Panc1 (cell line): ENCODE measurements at regions not wholly inside any gene's neighbourhood (a gene's known extent, or its start where the extent isn't known, plus 50 kb on each side); places are given as distances from the start of the nearest gene placed in this dataset.

Experiments used
- POLR2AphosphoS5 ChIP-seq: IDR thresholded peaks from 2 replicates; pipeline ENCODE4 v1.6.1; 2012; ENCODE audit warnings: mild to moderate bottlenecking, low read depth, low read length, moderate library complexity
- SIN3A ChIP-seq: IDR thresholded peaks from 2 replicates; pipeline ENCODE4 v1.6.1; 2012; ENCODE audit warnings: low read depth, mild to moderate bottlenecking, low read length, moderate library complexity, borderline replicate concordance; ENCODE audit not compliant: insufficient read depth
- TCF7L2 ChIP-seq: IDR thresholded peaks from 2 replicates; pipeline ENCODE4 v1.6.1; 2011; ENCODE audit warnings: mild to moderate bottlenecking, low read depth, low read length, inconsistent platforms
- TF ChIP-seq, protein P1 (sequence below): fragments of 450-650 bp; IDR thresholded peaks from 2 replicates; pipeline ENCODE4 v1.5.1; 2017; ENCODE audit warnings: mild to moderate bottlenecking
- TF ChIP-seq, protein P2 (sequence below), 2 experiments: IDR thresholded peaks; 2 replicates each; pipeline ENCODE4 v1.6.1; 2011 to 2012; ENCODE audit warnings: low read depth in 2 of 2, control low read depth in 1 of 2, low read length in 1 of 2, mild to moderate bottlenecking in 1 of 2, moderate library complexity in 1 of 2; ENCODE audit not compliant: insufficient read depth in 1 of 2

DNA sequence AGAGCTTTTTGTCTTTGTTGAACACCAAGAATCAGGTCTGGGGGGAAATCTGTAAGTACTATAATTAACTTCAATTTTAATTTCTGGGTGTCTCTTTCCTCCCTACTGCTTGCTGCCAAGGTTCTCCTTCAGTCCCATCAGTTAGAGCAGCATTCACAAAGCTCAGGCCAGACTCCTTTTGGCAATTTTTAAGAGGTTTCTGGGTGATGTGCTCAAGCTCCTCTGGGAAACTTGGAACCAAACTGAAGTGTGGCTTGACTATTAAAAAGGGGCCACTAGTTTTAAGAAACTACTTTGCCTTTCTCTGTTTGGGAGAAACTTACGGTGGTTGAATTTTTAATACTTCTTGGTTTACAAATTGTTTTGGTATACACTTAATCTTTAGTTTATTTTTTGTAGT is 227.7 kb upstream of the SOX2 start:
- TF ChIP-seq, protein P1, sequence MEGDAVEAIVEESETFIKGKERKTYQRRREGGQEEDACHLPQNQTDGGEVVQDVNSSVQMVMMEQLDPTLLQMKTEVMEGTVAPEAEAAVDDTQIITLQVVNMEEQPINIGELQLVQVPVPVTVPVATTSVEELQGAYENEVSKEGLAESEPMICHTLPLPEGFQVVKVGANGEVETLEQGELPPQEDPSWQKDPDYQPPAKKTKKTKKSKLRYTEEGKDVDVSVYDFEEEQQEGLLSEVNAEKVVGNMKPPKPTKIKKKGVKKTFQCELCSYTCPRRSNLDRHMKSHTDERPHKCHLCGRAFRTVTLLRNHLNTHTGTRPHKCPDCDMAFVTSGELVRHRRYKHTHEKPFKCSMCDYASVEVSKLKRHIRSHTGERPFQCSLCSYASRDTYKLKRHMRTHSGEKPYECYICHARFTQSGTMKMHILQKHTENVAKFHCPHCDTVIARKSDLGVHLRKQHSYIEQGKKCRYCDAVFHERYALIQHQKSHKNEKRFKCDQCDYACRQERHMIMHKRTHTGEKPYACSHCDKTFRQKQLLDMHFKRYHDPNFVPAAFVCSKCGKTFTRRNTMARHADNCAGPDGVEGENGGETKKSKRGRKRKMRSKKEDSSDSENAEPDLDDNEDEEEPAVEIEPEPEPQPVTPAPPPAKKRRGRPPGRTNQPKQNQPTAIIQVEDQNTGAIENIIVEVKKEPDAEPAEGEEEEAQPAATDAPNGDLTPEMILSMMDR = no peak
- TF ChIP-seq SIN3A (no peak), POLR2AphosphoS5 (no peak), TCF7L2 (no peak)
- TF ChIP-seq, protein P2, sequence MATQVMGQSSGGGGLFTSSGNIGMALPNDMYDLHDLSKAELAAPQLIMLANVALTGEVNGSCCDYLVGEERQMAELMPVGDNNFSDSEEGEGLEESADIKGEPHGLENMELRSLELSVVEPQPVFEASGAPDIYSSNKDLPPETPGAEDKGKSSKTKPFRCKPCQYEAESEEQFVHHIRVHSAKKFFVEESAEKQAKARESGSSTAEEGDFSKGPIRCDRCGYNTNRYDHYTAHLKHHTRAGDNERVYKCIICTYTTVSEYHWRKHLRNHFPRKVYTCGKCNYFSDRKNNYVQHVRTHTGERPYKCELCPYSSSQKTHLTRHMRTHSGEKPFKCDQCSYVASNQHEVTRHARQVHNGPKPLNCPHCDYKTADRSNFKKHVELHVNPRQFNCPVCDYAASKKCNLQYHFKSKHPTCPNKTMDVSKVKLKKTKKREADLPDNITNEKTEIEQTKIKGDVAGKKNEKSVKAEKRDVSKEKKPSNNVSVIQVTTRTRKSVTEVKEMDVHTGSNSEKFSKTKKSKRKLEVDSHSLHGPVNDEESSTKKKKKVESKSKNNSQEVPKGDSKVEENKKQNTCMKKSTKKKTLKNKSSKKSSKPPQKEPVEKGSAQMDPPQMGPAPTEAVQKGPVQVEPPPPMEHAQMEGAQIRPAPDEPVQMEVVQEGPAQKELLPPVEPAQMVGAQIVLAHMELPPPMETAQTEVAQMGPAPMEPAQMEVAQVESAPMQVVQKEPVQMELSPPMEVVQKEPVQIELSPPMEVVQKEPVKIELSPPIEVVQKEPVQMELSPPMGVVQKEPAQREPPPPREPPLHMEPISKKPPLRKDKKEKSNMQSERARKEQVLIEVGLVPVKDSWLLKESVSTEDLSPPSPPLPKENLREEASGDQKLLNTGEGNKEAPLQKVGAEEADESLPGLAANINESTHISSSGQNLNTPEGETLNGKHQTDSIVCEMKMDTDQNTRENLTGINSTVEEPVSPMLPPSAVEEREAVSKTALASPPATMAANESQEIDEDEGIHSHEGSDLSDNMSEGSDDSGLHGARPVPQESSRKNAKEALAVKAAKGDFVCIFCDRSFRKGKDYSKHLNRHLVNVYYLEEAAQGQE (IDR thresholded peaks at IDR 0.05; ENCODE audit: insufficient read depth in 1 of 2, low read depth in 2 of 2, low read length in 1 of 2) = no peak
